Activated CD8-positive, alpha-beta memory T cell treated with anti-CD3 and anti-CD28 coated beads, Interleukin-2, amount 50 U/mL, for 1 hour (primary cell): ENCODE measurements at regions not wholly inside any gene's neighbourhood (a gene's known extent, or its start where the extent isn't known, plus 50 kb on each side); places are given as distances from the start of the nearest gene placed in this dataset.

Experiments used
- DNase-seq: peaks from one replicate; pipeline ENCODE4 v3.0.0-alpha.2; 2020; ENCODE audit errors: extremely low read depth

GRCh38 chr19:28027116-28027515 lies 1185.8 kb downstream of the UQCRFS1 start:
- DNase-seq = no peak

DNA sequence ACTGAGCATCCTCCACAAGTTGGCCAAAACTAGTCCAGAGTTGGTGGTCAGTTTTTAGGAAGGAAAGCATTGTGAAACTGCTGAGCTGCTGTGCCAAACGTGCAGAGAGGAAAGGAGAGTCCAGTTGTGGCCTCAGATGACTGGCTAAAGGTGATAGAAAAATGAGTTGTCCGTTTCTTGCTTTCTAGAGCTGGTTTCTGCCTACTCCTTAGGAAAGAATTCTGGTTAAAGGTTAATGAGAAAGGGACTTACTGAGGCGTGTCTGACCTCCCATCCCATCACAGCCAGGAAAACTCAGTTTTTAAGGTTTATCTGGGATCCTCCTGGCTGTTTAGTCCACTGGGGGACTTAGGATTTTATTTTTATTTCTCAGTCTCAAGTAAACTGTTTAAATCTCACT lies 1186.3 kb downstream of the UQCRFS1 start:
- DNase-seq = no peak

DNA sequence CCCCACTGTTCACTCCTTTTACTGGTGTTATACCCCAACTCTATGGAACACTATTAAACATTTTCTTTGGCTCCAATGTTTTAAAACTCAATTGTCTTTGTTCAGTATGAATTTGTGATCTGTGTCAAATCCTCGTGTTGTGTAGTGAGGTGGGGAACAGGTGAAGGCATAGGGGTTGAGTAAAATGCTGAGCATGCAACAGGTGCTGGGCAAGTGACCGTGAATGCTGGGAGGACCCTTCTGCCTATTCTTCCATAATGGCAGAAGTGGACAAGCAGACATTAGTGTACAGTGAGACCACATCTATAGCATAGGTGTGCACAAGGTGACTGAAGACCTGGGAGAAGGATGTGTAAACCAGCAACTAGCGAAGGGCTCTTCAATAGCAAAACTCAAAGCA lies 1188.0 kb downstream of the UQCRFS1 start:
- DNase-seq = no peak

DNA sequence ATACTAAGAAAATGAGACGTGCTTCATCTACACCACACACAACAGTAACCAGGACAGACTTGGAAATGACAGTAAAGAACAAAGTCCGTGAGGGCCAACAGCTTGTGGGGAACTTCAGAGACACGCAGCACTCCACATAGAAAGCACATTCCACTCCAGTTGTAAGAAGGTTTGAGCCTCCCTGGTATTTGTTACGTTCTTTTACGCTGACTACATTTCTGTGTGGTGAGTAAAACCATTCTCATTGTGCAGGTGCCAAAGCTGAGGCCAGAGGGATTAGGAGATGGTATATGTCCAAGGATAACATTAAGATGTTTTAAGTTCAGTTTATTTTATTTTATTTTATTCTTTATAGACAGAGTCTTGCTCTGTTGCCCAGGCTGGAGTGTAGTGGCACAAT lies 1189.9 kb downstream of the UQCRFS1 start:
- DNase-seq = no peak

- no peak for DNase-seq
Measured at GRCh38 chr19:28022506-28022905, 1190.4 kb downstream of the UQCRFS1 start.

DNA sequence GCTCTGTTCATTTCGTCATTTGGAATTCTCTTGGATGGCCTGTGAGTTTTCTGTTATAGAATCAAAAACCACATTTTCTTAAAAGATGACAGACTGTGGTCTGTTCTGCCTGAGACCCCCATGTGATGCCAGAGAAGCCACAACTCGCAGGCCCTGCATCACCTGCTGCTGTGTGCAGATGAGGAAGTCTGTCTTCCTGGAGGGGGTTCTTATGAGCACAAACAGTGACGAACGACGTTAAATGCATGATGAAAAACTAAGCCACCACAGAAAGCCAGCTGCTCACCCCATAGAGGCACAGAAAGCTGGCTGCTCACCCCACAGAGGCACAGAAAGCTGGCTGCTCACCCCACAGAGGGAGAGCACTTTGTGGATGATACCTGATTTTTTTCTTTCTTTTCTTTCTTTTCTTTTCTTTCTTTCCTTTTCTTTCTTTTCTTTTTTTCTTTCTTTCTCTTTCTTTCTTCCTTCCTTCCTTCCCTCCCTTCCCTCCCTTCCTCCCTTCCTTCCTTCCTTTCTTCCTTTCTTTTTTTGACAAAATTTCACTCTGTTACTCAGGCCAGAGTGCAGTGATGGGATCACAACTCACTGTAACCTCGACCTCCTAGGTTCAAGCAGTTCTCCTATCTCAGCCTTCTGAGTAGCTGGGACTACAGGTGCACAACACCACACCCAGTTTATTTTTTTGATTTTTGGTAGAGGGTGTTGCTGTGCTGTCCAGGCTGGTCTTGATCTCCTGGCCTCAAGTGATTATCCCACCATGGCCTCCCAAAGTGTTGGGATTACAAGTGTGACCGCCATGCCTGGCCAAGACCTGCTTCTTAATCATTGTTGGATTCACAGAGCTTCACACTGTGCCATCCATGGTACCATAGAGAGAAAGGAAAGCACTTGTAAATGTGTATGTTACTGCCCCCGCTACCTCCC lies 1191.4 kb downstream of the UQCRFS1 start:
- DNase-seq = no peak

DNA sequence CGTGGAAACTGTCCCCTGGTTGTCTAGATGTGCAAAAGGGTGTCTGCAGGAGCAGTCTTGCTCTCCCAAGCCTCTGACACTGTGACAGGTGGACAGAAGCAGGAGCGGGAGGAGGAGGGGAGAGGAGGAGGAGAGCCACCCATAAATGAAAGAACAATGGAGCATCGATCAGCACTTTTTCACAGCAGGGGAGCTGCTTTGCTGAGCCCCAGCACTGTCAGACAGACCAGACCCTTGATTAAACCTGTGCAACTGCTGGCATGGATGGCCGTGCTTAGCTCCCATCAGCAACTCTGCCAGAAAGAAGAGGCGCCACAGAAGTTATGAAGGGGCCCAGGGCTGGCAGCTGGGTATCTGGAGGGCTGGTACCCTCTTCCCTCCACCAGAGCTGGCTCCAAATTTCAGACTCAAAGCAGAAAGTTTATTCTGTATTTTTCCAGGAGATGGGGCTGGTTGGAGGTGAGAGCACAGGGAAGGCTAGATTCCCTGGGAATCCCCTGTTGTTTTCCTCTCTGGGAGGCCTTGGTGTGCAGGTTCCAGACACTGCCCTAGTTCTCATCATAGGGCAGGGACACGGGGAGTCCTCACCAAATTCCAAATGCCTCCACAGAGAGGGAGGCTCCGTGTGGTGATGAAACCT lies 1192.2 kb downstream of the UQCRFS1 start:
- DNase-seq = no peak

- DNase-seq = no peak
Measured at GRCh38 chr19:28019901-28020300, 1193.0 kb downstream of the UQCRFS1 start.

DNA sequence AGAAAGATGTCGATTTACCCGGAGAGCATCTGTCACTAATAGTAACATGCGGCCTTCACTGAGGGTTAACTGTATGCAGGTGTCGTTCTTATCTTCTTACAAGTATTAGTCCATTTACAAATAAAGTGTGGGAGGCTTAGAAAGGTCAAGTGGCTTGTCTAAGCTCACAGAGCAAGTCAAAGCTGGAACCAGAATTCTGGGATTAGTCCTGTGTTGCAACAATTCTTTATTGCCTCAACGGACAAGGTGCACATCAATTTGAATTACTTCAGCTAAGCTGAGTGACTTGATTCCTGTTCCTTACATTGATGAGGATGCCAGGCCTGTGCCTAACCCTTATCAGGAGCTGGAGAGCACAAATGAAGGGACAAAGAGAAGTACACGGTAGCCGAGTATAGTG lies 1193.6 kb downstream of the UQCRFS1 start:
- no peak for DNase-seq

- DNase-seq = no peak
Measured at GRCh38 chr19:28018499-28018898, 1194.5 kb downstream of the UQCRFS1 start.

DNA sequence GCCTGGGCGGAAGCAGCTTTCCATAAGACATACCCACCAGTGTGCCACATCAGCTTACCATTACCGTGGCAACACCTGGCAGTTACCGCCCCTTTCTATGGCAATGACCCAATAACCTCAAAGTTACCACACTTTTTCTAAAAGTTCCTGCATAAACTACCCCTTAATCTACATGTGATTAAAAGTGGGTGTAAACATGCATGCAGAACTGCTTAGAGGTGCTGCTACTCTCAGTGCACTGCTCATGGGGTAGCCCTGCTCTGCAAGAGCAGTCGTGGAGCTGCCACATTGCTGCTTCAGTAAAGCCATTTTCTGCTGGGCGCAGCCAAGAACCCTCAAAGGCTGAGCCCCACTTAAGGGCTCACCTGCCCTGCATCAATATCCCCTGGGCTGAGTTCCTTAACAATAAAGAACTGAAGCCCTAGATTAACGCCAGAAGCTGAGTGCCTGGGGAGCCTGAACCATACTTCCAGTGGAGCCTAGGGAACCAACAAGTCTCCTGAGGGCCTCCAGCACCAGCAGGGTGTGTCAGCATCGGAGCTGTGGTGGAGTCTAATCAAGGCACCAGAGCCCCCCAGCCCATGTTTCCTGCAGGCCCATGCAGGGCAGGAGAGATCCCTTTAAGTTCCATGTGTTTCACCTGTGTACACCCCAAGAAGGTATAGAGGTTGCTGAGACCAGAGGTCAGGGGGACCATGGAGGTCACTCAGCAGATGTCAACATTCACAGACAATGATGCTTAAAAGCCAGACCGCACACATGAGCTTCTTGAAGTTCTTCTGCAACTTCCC lies 1198.1 kb downstream of the UQCRFS1 start:
- DNase-seq = no peak

DNA sequence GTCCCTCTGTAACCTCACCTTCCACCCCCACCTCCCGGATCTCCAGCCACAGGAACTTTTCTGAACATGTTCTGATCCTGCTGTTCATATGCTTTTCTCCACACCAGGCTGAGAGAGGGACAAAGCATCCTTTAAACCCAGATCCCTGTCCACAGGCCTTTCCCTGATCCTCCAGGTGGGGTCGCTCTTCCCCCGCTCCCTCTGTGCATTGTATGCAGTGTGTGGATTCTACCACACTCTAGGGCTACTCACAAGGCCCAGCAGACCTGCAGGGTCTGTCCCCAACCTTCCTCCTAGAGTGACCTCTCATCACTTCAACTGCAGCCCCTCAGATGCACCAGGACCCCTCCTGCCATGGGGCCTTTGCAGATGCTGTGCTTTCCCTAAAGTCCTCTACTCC lies 1200.6 kb downstream of the UQCRFS1 start:
- no peak for DNase-seq

DNA sequence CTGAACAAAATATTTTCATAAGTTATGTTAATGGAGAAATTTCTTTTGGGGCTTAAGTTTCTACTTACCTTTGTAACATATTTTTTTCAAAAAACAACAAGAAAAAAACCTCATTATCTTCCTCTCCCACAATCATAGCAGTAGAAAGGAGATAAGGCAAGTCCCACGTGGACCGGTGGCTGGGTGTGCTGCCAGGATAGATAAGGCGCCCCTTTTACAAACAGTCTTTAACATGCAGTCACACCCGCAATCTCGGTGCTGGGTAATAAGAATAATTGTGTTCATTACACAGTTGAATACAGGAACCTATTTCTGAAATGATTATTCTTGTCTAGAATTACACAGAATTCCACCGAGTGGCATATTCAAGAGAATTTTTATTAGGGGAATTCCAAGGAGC lies 1202.3 kb downstream of the UQCRFS1 start:
- no peak for DNase-seq

DNA sequence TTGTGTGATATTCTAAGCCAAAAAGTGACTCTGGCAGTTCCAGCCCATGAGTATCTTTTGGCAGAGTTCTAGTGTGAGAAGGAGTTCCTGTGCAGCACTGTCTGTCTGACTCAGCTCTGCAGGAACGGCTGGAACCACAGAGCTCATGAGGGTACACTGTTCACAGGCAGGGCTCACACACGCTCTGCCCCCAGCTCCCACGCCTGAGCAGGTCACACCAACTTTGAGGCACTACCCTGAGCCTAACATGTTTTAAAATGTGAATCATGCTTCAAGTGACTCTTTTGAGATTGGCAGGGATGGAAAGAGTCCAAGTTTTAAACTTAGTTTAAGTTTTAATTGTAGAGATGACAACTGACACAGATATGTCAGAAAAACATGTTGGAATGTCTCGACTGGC lies 1203.3 kb downstream of the UQCRFS1 start:
- no peak for DNase-seq

DNA sequence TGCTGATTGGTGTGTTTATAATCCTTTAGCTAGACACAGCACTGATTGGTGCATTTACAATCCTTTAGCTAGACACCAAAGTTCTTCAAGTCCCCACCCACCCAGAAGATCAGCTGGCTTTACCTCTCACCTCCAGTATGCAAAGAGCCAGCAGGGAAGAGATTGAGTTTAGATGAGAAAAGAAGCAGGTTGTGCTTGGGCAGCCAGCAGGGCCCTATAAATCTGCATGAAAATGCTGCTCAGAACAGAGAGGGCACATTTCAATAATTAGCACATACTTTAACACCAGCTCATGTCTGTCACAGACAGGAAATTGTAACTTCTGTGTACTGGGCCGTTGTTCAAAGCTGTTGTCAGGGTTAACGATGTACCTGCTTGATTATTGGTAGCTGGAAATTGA lies 1204.3 kb downstream of the UQCRFS1 start:
- DNase-seq = no peak

- DNase-seq = no peak
Measured at GRCh38 chr19:28003543-28003942, 1209.4 kb downstream of the UQCRFS1 start.

- no peak for DNase-seq
Measured at GRCh38 chr19:27997069-27997468, 1215.9 kb downstream of the UQCRFS1 start.

DNA sequence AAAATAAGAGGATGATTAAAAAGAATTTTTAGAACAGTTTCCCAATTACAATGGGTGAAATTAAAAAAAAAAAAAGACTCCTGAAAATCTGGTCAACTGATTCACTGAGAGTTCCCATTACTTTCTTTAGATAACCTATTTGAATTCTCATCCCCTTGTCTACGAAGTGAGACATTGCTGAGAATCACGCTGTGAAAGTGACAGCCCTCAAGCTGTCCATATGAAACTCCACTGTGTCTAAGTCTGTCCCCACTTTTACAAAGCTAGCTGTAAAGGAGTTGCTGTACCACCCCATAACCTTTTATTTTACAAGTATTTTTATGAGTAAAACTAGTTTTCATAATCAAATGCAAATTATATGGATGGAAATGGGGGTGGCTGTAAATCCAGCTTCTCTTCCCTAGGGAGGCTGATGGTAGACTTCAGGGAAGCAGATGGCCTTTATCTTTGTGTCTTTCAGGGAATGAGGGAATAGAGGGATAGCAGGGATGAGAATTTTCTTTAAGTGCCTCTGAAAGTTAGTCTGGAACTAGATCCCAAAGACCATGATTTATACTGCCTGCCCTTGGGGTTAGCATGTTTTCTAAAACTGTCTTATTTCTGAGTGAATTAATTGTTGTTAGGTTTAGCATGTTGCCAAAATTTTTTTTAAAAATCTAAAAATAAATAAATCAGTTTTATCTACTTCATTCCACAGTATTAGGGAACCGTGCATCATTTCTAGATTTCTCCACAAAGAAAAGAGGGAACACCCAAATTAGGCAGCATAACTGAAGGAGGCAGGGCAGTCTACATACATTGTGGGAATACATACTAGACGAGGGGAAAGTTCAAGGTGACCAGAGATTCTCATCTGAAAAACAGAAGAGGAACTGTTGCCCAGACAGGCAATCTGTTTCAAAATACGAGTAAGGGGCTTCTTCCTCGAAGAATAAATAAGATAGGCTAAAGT lies 1219.1 kb downstream of the UQCRFS1 start:
- DNase-seq = no peak

DNA sequence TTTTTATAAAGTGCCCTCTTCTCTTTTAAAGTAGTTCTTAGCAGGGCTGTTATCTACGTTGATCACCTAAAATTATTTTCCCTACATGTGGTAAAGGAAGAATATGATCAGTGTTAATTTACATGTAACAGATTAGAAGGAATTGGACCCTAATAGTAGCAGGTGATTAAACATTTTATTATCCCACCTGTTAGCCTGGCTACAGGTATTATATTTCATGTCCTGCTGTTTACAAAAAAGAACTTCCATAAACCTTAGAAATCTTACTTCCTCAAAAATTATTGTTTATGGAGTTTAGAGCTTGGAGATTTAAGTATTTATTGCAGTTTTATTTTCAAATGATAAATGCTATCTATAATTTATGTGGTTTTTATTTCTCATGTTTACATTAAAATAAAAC lies 1226.7 kb downstream of the UQCRFS1 start:
- DNase-seq = no peak

- no peak for DNase-seq
Measured at GRCh38 chr19:27975419-27976005, 1237.4 kb downstream of the UQCRFS1 start.

- no peak for DNase-seq
Measured at GRCh38 chr19:27974082-27974513, 1238.9 kb downstream of the UQCRFS1 start.
